ENCODE measurements at regions not wholly inside any gene's neighbourhood (a gene's known extent, or its start where the extent isn't known, plus 50 kb on each side); places are given as distances from the start of the nearest gene placed in this dataset.

DNA sequence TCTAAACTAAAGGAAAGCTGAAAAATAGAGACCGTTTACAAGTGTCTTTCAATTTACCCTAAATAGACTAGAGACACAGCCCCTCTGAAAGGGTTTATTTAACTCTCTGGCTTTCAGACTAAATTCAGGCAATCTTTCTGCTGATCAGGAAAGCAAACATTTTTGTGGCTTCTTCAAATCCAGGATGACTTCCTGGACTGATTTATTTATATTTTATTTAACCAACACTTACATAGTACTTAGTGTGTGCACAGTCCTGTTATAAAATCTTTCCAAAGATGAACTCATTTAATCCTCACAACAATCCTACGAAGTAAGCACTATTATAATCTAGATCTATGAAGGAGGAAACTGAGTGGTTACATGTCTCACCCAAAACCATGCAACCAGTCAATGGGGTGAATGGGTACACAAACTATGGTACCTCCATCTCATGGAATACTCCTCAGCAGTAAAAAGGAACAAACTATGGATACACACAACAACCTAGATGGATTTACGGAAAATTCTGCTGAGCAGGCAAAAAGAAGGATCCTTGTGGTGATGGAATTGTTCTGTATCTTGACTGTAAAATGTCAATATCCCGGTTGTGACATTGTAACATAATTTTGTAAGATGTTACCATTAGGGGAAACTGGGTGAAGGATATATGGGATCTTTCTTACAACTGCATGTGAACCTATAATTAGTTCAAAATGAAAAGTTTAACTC, 64.1 kb upstream of the MAMLD1 start:
- no peak for DNase-seq (ENCODE audit: low spot score)

DNA sequence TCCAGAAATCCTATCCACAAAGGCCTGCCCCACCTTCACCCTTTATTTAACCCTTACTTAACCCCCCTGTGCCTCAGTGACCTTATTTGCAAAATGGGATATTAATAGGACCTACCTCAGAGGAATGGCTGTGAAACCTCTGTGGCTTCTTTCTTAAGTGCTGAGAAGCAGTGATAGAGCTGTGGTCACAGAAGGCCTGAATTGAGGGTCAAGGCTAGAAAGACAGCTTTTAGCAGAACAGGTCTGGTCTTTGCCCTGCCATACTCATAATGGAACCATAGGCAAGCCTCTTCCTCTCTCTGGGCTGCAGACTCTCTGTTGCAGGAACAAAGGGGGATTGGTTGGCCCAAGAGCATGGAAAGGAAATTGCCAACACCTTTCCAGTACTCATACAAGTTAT, 63.5 kb upstream of the MAMLD1 start:
- no peak for DNase-seq (ENCODE audit: low spot score)

DNA sequence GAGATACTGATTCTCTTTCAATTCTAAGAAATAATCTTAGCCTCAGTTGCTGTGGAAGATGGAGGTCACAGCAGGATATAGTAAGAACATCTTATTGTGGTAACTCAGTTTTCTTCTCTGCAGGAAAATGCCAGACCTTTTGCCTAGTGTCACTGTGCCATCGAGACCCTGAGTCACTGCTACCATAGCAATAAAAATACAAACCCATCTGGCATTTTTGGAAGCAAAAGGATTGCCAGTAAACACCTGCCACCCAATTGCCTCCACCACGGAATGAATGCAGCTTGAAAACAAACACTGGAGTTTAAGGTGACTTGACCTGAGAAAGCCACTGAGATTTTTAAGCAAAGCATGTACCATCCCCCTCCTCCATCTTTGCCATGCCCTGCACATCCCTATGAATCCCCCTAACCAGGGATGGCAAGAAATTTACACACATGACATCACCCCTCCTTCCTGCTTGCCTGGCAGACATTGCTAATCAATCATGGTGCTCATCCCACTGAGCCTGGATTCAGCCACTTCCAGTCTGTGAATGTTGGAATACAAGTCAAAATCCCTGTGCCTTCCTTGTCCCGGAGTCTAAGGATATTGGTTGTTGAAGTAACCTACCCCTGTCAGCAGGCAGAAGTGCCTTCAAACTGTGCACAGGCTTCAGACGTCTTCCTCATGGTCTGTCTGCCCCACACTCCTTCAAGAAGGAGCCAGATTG, 59.6 kb upstream of the MAMLD1 start:
- DNase-seq (ENCODE audit: low spot score): no peak

GRCh38 chrX:150306002-150306401, 57.1 kb upstream of the MAMLD1 start:
- DNase-seq (ENCODE audit: low spot score): no peak

DNA sequence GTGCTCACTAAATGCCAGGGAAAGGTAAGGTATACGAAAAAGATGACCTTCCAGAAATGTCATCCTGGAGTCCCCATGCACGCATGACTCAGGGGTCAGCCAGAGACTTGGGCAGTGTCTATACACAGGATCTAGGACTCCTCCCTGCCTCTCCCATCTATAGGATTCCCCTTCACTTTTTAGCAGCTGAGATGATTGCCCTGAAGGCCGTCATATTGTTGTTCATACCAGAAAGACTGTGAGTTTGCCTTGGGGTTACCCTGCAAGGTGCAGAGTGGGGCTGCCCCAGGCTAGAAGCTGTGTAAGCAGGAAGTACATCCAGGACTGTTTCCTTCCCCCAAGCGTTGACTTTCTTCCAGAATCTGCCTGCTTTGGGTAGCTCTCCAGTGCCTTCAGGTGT, 55.1 kb upstream of the MAMLD1 start:
- no peak for DNase-seq (ENCODE audit: low spot score)

DNA sequence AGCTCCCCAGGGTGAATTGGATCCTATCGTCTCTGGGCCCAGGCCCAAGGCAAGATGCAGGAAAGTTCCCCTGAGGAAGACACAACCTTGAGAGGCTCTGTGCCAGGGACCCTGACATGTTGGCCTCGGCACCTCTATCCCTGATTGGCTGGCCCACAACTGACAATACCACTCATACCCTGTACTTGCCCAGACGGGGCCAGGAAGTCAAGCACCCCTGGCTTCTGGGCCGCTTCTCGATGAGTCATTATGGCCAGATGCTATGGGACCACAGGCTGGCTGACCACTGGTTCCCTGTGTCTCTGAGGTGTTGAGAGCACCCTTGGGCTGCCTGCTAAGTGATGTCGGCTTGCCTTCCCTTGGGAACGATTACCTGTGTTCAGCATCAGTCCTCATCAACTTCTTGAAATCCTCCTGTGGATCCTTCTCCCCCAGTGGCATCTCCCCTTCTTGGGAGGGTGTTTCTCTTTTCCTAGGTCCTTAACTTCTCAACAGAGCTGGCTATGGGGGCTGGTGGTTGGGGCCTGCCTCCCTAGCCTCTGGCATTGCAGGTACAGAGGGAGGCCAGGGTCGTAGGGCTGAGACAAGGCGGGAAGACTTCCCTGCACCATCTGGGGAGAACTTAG, 54.5 kb upstream of the MAMLD1 start:
- DNase-seq (ENCODE audit: low spot score): no peak

DNA sequence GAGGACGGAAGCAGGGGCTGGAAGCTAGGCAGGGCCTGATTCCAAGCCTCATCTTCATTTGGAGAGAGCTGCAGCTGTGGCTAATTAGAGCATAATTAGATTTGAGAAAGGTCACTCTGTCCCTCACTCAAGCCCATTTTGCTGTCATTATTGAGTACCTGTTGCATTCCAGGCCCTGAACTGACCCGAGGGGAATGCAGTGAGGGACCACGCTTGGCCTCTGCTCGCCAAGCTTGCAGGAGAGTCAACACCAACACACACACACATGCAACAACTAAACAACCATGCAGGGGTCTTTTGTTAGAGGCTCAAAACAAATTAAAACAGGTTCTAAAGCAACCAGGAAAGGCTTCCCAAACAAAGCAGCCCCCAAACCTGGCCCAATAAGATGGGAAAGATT, 52.7 kb upstream of the MAMLD1 start:
- DNase-seq (ENCODE audit: low spot score): no peak

- no peak for DNase-seq (ENCODE audit: low spot score)
Observed at GRCh38 chrX:150310881-150311280, 52.2 kb upstream of the MAMLD1 start.

- no peak for DNase-seq (ENCODE audit: low spot score)
Observed at GRCh38 chrX:150312931-150313330, 50.2 kb upstream of the MAMLD1 start.
